PC-3 (cell line): ENCODE measurements at regions not wholly inside any gene's neighbourhood (a gene's known extent, or its start where the extent isn't known, plus 50 kb on each side); places are given as distances from the start of the nearest gene placed in this dataset.

Experiments
- CTCF ChIP-seq: fragments of 300-600 bp; sonication (generic); conservative IDR thresholded peaks from 2 replicates; pipeline ENCODE4 v1.5.1; 2017; ENCODE audit warnings: antibody characterized with exemption, low read depth, mild to moderate bottlenecking, low read length
- EZH2 ChIP-seq: fragments of 300-600 bp; sonication (generic); IDR thresholded peaks from one replicate; pipeline ENCODE4 v1.6.1; 2017; ENCODE audit warnings: antibody characterized with exemption, mild to moderate bottlenecking, low read length; ENCODE audit not compliant: unreplicated experiment

GRCh38 chr12:129966146-129966995 lies 62.5 kb upstream of the TMEM132D start:
- no peak for TF ChIP-seq CTCF
- no peak for TF ChIP-seq EZH2
